HL-60 (cell line): ENCODE measurements at regions not wholly inside any gene's neighbourhood (a gene's known extent, or its start where the extent isn't known, plus 50 kb on each side); places are given as distances from the start of the nearest gene placed in this dataset.

ENCODE experiments used
- DNase-seq, 2 experiments: peaks; one replicate each; pipeline ENCODE4 v3.0.0-alpha.2; 2010 to 2020; ENCODE audit warnings: low read depth in 1 of 2, low spot score in 1 of 2
- H3K27ac ChIP-seq: fragments of 250-450 bp; sonication (Bioruptor Pico); replicated peaks from 2 replicates; pipeline ENCODE4 v1.5.1; 2020; ENCODE audit warnings: mild to moderate bottlenecking, moderate library complexity
- H3K27me3 ChIP-seq: fragments of 250-450 bp; sonication (Bioruptor Pico); 2 replicates; pipeline ENCODE4 v1.5.1; 2021; ENCODE audit warnings: mild to moderate bottlenecking, moderate library complexity; ENCODE audit not compliant: insufficient read depth, poor library complexity, severe bottlenecking
- H3K4me3 ChIP-seq: replicated peaks from 2 replicates; pipeline ENCODE4 v1.5.1; 2011; ENCODE audit warnings: mild to moderate bottlenecking, control low read depth, low read length; ENCODE audit not compliant: insufficient read depth
- CTCF ChIP-seq: IDR thresholded peaks from one replicate; pipeline ENCODE4 v1.5.1; 2011; ENCODE audit warnings: low read length, control low read depth, inconsistent platforms; ENCODE audit not compliant: insufficient read depth
- GABPA ChIP-seq: IDR thresholded peaks from 2 replicates; pipeline ENCODE4 v1.6.1; 2012; ENCODE audit warnings: low read depth
- POLR2AphosphoS5 ChIP-seq: IDR thresholded peaks from 2 replicates; pipeline ENCODE4 v1.6.1; 2012; ENCODE audit warnings: low read depth
- SPI1 ChIP-seq: IDR thresholded peaks from 2 replicates; pipeline ENCODE4 v1.6.1; 2012; ENCODE audit warnings: low read depth, mild to moderate bottlenecking, borderline replicate concordance
- TF ChIP-seq, protein P1 (sequence below): IDR thresholded peaks from 2 replicates; pipeline ENCODE4 v1.6.1; 2012; ENCODE audit warnings: low read depth; ENCODE audit not compliant: insufficient replicate concordance

GRCh38 chr14:61898568-61898967 is 136.3 kb downstream of the SNAPC1 start:
- no peak overlapping the region for H3K4me3 ChIP-seq
- H3K27ac ChIP-seq = no peak overlapping the region
- H3K27me3 ChIP-seq = no peaks in the 10 kb centered on the region
- TF ChIP-seq POLR2AphosphoS5 (no peak), SPI1 (no peak), CTCF (no peak), GABPA (no peak)
- TF ChIP-seq, protein P1, sequence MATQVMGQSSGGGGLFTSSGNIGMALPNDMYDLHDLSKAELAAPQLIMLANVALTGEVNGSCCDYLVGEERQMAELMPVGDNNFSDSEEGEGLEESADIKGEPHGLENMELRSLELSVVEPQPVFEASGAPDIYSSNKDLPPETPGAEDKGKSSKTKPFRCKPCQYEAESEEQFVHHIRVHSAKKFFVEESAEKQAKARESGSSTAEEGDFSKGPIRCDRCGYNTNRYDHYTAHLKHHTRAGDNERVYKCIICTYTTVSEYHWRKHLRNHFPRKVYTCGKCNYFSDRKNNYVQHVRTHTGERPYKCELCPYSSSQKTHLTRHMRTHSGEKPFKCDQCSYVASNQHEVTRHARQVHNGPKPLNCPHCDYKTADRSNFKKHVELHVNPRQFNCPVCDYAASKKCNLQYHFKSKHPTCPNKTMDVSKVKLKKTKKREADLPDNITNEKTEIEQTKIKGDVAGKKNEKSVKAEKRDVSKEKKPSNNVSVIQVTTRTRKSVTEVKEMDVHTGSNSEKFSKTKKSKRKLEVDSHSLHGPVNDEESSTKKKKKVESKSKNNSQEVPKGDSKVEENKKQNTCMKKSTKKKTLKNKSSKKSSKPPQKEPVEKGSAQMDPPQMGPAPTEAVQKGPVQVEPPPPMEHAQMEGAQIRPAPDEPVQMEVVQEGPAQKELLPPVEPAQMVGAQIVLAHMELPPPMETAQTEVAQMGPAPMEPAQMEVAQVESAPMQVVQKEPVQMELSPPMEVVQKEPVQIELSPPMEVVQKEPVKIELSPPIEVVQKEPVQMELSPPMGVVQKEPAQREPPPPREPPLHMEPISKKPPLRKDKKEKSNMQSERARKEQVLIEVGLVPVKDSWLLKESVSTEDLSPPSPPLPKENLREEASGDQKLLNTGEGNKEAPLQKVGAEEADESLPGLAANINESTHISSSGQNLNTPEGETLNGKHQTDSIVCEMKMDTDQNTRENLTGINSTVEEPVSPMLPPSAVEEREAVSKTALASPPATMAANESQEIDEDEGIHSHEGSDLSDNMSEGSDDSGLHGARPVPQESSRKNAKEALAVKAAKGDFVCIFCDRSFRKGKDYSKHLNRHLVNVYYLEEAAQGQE = no peak
- DNase-seq = no peak

- no peak overlapping the region for H3K27ac ChIP-seq
- no peaks in the 10 kb centered on the region for H3K27me3 ChIP-seq
- no peak for DNase-seq
- no peak overlapping the region for H3K4me3 ChIP-seq
- TF ChIP-seq POLR2AphosphoS5 = no peak
- TF ChIP-seq, protein P1 = no peak
- TF ChIP-seq SPI1 = no peak
- TF ChIP-seq GABPA = no peak
- TF ChIP-seq CTCF = no peak
Measured at GRCh38 chr14:61899497-61899896, 137.3 kb downstream of the SNAPC1 start.

- no peaks in the 10 kb centered on the region for H3K27me3 ChIP-seq
- no peak overlapping the region for H3K27ac ChIP-seq
- no peak overlapping the region for H3K4me3 ChIP-seq
- DNase-seq = no peak
- no peak for TF ChIP-seq CTCF
- no peak for TF ChIP-seq SPI1
- TF ChIP-seq, protein P1 = no peak
- no peak for TF ChIP-seq POLR2AphosphoS5
- no peak for TF ChIP-seq GABPA
Measured at GRCh38 chr14:61904946-61905345, 142.7 kb downstream of the SNAPC1 start.
